Lower leg skin (tissue), 4 donors: ENCODE measurements at regions not wholly inside any gene's neighbourhood (a gene's known extent, or its start where the extent isn't known, plus 50 kb on each side); places are given as distances from the start of the nearest gene placed in this dataset.

Experiments used
- DNase-seq, 2 donors: peaks; one replicate each; pipeline ENCODE4 v3.0.0-alpha.2; 2019; ENCODE audit warnings: low spot score in 2 of 2
- H3K4me3 ChIP-seq: fragments of 200-600 bp; sonication (generic); 2 replicates; pipeline ENCODE4 v1.5.1; 2017; ENCODE audit warnings: mild to moderate bottlenecking, low read depth; ENCODE audit not compliant: poor library complexity, severe bottlenecking
- POLR2A ChIP-seq, 2 donors: fragments of 450-650 bp; IDR thresholded peaks; one replicate each; pipeline ENCODE4 v1.6.1; 2016 to 2017; ENCODE audit warnings: antibody characterized with exemption in 2 of 2, mild to moderate bottlenecking in 1 of 2, moderate library complexity in 1 of 2
- WGBS, 2 donors: methylation state at CpG; one replicate each; pipeline ENCODE4 v1.1.5; 2018; 5-methylcytosine and 5-hydroxymethylcytosine counted together
- intact Hi-C: fragments of 100-400 bp; cut with DNase I; formaldehyde crosslinking; loops from one replicate; pipeline ENCODE4 v1.15.0; 2023; ENCODE audit warnings: low total_unique reads
- TF ChIP-seq, protein P1 (sequence below), 3 donors: fragments of 450-650 bp; IDR thresholded peaks; one replicate each; pipeline ENCODE4 v1.5.1; 2016; ENCODE audit warnings: antibody characterized with exemption in 3 of 3, mild to moderate bottlenecking in 3 of 3, moderate library complexity in 2 of 3

DNA sequence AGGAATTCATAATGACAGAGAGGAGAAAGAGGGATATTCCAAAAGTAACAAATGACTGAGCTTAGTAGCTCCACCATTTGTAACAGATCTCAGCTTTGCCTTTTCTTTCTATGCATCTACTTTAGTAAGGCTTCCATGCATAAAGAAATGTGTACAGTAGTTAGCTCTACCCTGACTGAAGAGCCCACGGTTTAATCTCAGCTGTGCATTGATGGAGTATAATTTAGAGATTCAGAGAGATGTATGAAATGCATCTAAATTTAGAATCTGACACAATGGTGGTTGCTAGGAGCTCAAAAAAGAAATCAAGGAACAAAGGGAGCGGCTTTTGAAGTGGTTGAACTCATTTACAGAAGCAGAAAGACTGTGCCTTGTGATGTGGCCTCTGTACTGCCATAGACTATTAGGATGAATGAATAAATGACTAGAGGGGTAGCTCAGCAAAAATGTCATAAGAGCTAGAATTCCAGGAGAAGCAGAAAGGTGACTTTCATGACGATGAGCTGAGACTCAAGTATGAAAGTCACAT is 838.6 kb downstream of the RPS29 start:
- WGBS, 2 donors = 68 to 70% methylated on average over 3 of the region's 3 CpGs
- intact Hi-C loops = no loop called here
- no peak for TF ChIP-seq POLR2A (IDR thresholded peaks at IDR 0.05)
- TF ChIP-seq, protein P1, sequence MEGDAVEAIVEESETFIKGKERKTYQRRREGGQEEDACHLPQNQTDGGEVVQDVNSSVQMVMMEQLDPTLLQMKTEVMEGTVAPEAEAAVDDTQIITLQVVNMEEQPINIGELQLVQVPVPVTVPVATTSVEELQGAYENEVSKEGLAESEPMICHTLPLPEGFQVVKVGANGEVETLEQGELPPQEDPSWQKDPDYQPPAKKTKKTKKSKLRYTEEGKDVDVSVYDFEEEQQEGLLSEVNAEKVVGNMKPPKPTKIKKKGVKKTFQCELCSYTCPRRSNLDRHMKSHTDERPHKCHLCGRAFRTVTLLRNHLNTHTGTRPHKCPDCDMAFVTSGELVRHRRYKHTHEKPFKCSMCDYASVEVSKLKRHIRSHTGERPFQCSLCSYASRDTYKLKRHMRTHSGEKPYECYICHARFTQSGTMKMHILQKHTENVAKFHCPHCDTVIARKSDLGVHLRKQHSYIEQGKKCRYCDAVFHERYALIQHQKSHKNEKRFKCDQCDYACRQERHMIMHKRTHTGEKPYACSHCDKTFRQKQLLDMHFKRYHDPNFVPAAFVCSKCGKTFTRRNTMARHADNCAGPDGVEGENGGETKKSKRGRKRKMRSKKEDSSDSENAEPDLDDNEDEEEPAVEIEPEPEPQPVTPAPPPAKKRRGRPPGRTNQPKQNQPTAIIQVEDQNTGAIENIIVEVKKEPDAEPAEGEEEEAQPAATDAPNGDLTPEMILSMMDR (IDR thresholded peaks at IDR 0.05) = no peak
- H3K4me3 ChIP-seq = no peak overlapping the region
- no peak for DNase-seq

DNA sequence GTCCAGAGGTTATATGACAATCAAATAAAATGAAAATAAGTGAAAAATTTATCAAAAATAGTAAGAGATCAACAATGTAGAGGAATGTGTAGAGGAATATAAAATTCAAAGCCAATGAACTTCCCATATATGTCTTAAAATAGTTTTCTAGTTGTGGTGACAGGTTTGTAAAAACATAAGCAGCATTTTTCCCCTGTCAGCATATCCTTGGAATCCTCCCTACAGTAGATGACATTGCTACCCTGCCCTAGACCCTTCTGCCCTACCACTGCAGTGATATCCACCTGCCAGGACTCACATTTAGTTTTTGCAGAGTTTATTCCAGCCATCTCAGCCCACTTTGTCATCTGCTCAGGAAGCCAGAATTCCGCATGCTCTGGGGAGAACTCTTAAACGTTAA is 842.0 kb downstream of the RPS29 start:
- no peak for DNase-seq
- no peak overlapping the region for H3K4me3 ChIP-seq
- intact Hi-C loops = no loop called here
- no peak for TF ChIP-seq POLR2A (IDR thresholded peaks at IDR 0.05)
- TF ChIP-seq, protein P1 (IDR thresholded peaks at IDR 0.05) = no peak
- WGBS, 2 donors = 63 to 77% methylated on average over 2 of the region's 2 CpGs

DNA sequence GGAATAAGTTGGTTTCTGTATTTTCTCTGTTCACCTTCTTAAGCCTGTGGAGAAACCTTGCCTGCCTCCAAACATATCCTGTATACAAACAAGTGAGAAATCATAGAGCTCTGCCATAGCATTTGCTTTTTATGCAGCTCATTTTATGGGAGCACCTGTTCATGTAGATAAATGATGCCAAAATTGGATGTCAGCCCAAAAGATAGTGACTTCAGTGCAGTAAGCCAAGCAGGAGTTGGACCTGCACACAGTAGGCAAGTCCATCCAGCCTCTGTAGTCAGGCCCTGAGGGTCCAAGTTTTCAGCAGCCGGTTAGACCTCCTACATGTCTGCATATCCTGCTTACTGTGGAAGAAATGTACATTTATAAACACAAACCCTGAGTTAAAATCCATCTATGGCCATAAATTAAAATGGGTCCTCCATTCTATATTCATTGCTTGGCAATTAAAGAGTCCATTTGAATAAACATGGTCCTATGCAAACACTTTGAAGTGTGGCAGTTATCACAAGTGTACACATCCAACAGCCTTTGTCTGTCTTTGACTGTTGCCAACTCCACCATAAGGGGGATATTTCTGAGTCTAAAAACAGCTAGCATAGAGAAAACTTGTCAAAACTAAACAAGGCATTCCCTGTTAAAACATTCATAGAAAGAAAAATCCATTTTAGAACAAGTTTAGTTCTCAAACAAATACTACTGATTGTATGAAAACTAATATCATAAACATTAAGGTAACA is 847.8 kb downstream of the RPS29 start:
- intact Hi-C loops = no loop called here

DNA sequence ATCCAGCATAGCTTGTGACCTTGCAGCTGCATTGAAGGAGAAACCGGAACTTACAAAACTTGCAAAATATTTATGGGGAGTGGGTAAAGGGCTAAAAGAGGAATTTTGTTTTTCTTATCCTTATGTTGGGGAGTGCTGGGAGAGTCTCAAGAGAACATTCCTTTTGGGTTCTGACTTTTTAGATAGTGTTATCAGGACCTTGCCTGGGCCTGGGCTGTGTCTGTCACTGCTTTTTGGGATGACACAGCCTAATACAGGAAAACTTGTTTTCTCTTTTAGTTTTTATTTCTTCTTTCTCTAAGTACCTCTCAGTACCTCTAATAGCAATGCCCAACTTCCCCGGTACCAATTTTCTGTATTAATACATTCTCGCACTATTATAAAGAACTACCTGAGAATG is 850.6 kb downstream of the RPS29 start:
- intact Hi-C loops = no loop called here
- no peak for TF ChIP-seq POLR2A (IDR thresholded peaks at IDR 0.05)
- TF ChIP-seq, protein P1 (IDR thresholded peaks at IDR 0.05) = no peak
- WGBS, 2 donors = 92 to 99% methylated on average over 3 of the region's 3 CpGs
- no peak overlapping the region for H3K4me3 ChIP-seq
- no peak for DNase-seq

More for the DNA sequence above, 847.8 kb downstream of the RPS29 start:
- no peak for DNase-seq
- TF ChIP-seq, protein P1 (IDR thresholded peaks at IDR 0.05) = no peak
- no peak for TF ChIP-seq POLR2A (IDR thresholded peaks at IDR 0.05)
- WGBS, 2 donors = 57 to 63% methylated on average over 1 of the region's 1 CpG
- no peak overlapping the region for H3K4me3 ChIP-seq

DNA sequence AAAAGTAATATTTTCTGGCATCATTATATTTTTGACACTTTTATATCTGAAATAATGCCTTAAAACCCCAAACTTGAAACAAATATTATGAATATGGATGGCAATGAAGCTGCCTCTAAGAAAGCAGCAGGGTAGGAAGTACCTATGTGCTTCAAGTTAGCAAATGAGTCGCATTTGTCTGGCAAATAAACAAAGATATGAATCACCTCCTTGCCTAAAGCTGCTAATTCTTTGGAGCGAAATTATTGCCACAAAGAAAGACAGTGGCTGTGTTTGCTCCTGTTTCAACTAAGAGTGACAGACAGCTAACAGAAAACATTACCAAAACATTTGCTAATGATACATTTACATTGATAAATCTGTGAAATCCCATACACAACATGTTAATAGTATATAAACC is 854.9 kb downstream of the RPS29 start:
- intact Hi-C loops = no loop called here
- no peak overlapping the region for H3K4me3 ChIP-seq
- no peak for TF ChIP-seq POLR2A (IDR thresholded peaks at IDR 0.05)
- TF ChIP-seq, protein P1 (IDR thresholded peaks at IDR 0.05) = no peak
- WGBS, 2 donors = 50 to 56% methylated on average over 2 of the region's 2 CpGs
- no peak for DNase-seq
